GM21737 (cell line): ENCODE measurements at regions not wholly inside any gene's neighbourhood (a gene's known extent, or its start where the extent isn't known, plus 50 kb on each side); places are given as distances from the start of the nearest gene placed in this dataset.
"Not testable (repeated sequence)": the region's sequence is repeated elsewhere in the genome, so short reads cannot be mapped to it uniquely, and the experiment has no call there.

Experiments used
- ATAC-seq: cut with Tn5 transposase; IDR thresholded peaks from one replicate; pipeline ENCODE4 v1.9.1; 2021; ENCODE audit warnings: mild to moderate bottlenecking, moderate library complexity; ENCODE audit not compliant: unreplicated experiment

- no peak for ATAC-seq
Measured at GRCh38 chr16:17566656-17567450, 96.1 kb upstream of the XYLT1 start.

GRCh38 chr16:17566075-17566474, 95.3 kb upstream of the XYLT1 start:
- no peak for ATAC-seq

- ATAC-seq, result no peak
Measured at GRCh38 chr16:17565605-17566004, 94.8 kb upstream of the XYLT1 start.

GRCh38 chr16:17564856-17565255, 94.1 kb upstream of the XYLT1 start:
- no peak for ATAC-seq

- no peak for ATAC-seq
Measured at GRCh38 chr16:17563323-17564091, 92.7 kb upstream of the XYLT1 start.

- ATAC-seq, result no peak
Measured at GRCh38 chr16:17561056-17561455, 90.3 kb upstream of the XYLT1 start.

GRCh38 chr16:17560548-17560947, 89.8 kb upstream of the XYLT1 start:
- no peak for ATAC-seq

GRCh38 chr16:17559394-17559793, 88.6 kb upstream of the XYLT1 start:
- ATAC-seq, result no peak

GRCh38 chr16:17557949-17558348, 87.2 kb upstream of the XYLT1 start:
- ATAC-seq, result no peak

GRCh38 chr16:17557480-17557879, 86.7 kb upstream of the XYLT1 start:
- no peak for ATAC-seq

- ATAC-seq, result no peak
Measured at GRCh38 chr16:17556276-17557052, 85.7 kb upstream of the XYLT1 start.

GRCh38 chr16:17555176-17555575, 84.4 kb upstream of the XYLT1 start:
- ATAC-seq, result no peak

- ATAC-seq, result no peak
Measured at GRCh38 chr16:17552351-17552750, 81.6 kb upstream of the XYLT1 start.

- not testable (repeated sequence) for ATAC-seq
Measured at GRCh38 chr16:17551682-17552081, 80.9 kb upstream of the XYLT1 start.

GRCh38 chr16:17548825-17549224, 78.1 kb upstream of the XYLT1 start:
- no peak for ATAC-seq

- ATAC-seq, result no peak
Measured at GRCh38 chr16:17544785-17545184, 74.0 kb upstream of the XYLT1 start.

- no peak for ATAC-seq
Measured at GRCh38 chr16:17544304-17544703, 73.5 kb upstream of the XYLT1 start.

GRCh38 chr16:17543073-17543472, 72.3 kb upstream of the XYLT1 start:
- ATAC-seq, result no peak

GRCh38 chr16:17541324-17541723, 70.6 kb upstream of the XYLT1 start:
- no peak for ATAC-seq

GRCh38 chr16:17538927-17539326, 68.2 kb upstream of the XYLT1 start:
- ATAC-seq, result no peak

- ATAC-seq, result no peak
Measured at GRCh38 chr16:17532338-17532995, 61.7 kb upstream of the XYLT1 start.
